Stimulated activated CD4-positive, alpha-beta T cell treated with anti-CD3 and anti-CD28 coated beads, Interleukin-2, amount 100 ng/mL, for 48 hours (primary cell): ENCODE measurements at regions not wholly inside any gene's neighbourhood (a gene's known extent, or its start where the extent isn't known, plus 50 kb on each side); places are given as distances from the start of the nearest gene placed in this dataset.
"Not testable (repeated sequence)": the region's sequence is repeated elsewhere in the genome, so short reads cannot be mapped to it uniquely, and the experiment has no call there.

Experiments
- DNase-seq, 2 donors: peaks; one replicate each; pipeline ENCODE4 v3.0.0-alpha.2; 2020

GRCh38 chr18:68219274-68219673, 495.6 kb downstream of the TMX3 start:
- no peak for DNase-seq

GRCh38 chr18:68215931-68216330, 499.0 kb downstream of the TMX3 start:
- no peak for DNase-seq

- DNase-seq: no peak
These were observed 528.9 kb downstream of the TMX3 start for GRCh38 chr18:68186039-68186438.

GRCh38 chr18:68181956-68182355, 533.0 kb downstream of the TMX3 start:
- DNase-seq: no peak

GRCh38 chr18:68179811-68180210, 535.1 kb downstream of the TMX3 start:
- DNase-seq: no peak

GRCh38 chr18:68178921-68179320, 536.0 kb downstream of the TMX3 start:
- DNase-seq: no peak

- DNase-seq: no peak
These were observed 536.9 kb downstream of the TMX3 start for GRCh38 chr18:68177807-68178702.

GRCh38 chr18:68176901-68177300, 538.0 kb downstream of the TMX3 start:
- no peak for DNase-seq

GRCh38 chr18:68172842-68173549, 541.9 kb downstream of the TMX3 start:
- no peak for DNase-seq

- no peak for DNase-seq
These were observed 550.0 kb downstream of the TMX3 start for GRCh38 chr18:68164909-68165308.

GRCh38 chr18:68153821-68154220, 561.1 kb downstream of the TMX3 start:
- not testable (repeated sequence) for DNase-seq

GRCh38 chr18:68152770-68153169, 562.1 kb downstream of the TMX3 start:
- no peak for DNase-seq

GRCh38 chr18:68150961-68151360, 563.9 kb downstream of the TMX3 start:
- no peak for DNase-seq

GRCh38 chr18:68148863-68149262, 566.0 kb downstream of the TMX3 start:
- DNase-seq: no peak

GRCh38 chr18:68147728-68148127, 567.2 kb downstream of the TMX3 start:
- DNase-seq: no peak

- DNase-seq: no peak
These were observed 593.1 kb downstream of the TMX3 start for GRCh38 chr18:68121826-68122225.

GRCh38 chr18:68121308-68121707, 593.6 kb downstream of the TMX3 start:
- no peak for DNase-seq

GRCh38 chr18:68114989-68115388, 598.5 kb upstream of the DSEL start:
- no peak for DNase-seq

- DNase-seq: no peak
These were observed 587.5 kb upstream of the DSEL start for GRCh38 chr18:68104036-68104435.

- DNase-seq: no peak
These were observed 587.0 kb upstream of the DSEL start for GRCh38 chr18:68103561-68103960.

GRCh38 chr18:68102117-68102516, 585.6 kb upstream of the DSEL start:
- no peak for DNase-seq

GRCh38 chr18:68098655-68099054, 582.1 kb upstream of the DSEL start:
- no peak for DNase-seq

- no peak for DNase-seq
These were observed 570.0 kb upstream of the DSEL start for GRCh38 chr18:68086481-68086880.

- DNase-seq: no peak
These were observed 568.7 kb upstream of the DSEL start for GRCh38 chr18:68085251-68085650.
